ENCODE measurements at regions not wholly inside any gene's neighbourhood (a gene's known extent, or its start where the extent isn't known, plus 50 kb on each side); places are given as distances from the start of the nearest gene placed in this dataset.

GRCh38 chr3:5304789-5305683, 117.5 kb downstream of the EDEM1 start:
- DNase-seq, result peak; percentile 65

- no peak for DNase-seq
Measured at GRCh38 chr3:5305684-5305989, 118.1 kb downstream of the EDEM1 start.

DNA sequence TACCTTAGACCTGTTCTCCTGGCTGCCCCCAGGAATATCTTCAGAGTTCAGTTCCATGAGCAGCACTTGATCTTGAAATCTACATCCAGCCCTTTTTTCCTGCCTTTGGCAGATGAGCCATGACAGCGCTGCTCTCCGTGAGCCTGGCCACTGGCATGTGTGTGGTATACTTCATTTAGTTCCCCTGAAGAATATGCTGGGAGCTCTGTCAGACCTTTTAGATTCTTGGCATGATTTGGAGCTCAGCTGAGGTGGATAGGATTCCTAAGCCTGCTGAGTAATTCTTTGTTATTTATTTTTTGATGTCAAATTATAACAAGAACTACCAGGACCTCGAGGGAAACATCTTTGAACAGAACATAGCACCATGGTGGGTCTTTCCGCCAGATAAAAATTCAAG, 121.7 kb downstream of the EDEM1 start:
- DNase-seq, result no peak

DNA sequence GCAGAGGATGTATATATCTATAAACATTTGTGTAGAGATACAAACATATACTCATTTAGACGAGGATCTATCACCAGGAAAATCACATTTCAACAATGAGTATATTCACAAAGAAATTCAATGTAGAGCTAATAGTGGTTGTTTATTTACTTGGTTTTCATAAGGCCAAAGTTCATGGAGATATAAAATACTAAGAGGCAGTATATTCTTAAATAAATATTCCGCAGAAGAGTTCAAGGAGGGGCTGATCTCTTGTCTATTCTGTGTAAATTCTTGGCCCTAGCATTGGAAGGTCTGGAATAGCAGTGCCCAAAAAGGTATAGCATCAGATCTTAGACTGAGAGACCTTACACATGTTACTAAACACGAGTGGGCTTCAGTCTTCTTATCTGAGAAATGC, 122.1 kb downstream of the EDEM1 start:
- no peak for DNase-seq

GRCh38 chr3:5310509-5310908, 123.0 kb downstream of the EDEM1 start:
- DNase-seq, result no peak

DNA sequence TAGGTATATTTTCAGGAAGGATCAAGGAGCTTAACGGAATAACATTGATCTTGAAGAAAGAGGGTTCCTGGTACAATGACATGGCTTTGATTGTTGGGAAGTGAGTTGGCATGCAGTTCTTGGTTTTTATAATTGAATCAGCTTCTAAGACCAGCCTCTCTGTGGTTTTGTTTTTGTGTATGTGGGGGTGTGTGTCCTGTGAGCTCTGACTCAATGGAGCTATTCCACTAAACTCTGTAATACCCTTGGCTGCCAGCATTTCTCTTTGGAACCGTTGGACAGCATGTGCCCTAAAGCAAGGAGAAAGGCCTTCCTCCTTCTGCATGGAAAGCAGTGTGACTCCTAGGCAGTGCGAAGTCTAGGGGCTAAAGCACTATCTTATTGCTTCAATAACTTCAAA, 124.8 kb downstream of the EDEM1 start:
- no peak for DNase-seq

GRCh38 chr3:5314897-5315296, 127.4 kb downstream of the EDEM1 start:
- DNase-seq, result no peak

DNA sequence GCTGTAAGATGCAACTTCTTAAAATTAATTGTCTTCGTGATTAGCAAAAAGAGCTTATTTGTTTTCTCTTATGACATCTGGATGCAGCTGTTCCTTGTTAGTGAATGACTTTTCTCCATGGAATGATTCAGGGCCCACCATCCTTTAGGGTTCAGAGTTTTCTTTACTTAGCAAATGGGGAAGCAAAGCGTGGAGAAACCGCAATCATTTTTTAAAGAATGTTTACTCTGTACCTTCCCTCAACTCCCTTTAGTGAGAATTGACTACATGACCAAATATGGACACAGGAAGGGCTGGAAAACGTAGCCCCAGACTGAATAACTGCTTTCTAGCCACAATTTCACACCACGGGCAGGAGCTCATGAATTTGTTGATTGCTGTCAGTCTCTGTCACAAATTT, 130.1 kb downstream of the EDEM1 start:
- no peak for DNase-seq

DNA sequence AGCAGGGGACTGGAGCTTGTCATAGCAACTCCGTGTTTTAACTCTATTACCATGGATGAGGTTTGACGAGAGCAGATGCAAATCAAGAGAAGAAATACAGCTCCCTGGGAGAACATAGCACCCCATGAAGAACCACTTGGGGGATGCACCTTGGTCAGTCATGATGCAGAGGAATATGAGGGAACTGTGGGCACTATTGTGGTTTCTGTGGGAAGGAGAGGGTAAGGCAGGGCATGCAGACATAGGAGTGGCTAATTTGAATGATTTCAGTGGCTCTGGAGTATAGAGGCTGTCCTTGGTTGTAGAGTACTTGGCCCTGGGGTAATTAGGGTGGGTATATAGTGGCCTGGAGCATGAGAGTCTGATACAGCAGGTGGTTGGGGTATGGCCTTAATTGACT, 131.9 kb downstream of the EDEM1 start:
- DNase-seq, result no peak

- DNase-seq, result no peak
Measured at GRCh38 chr3:5321666-5322340, 134.3 kb downstream of the EDEM1 start.

- DNase-seq, result no peak
Measured at GRCh38 chr3:5324780-5325179, 137.3 kb downstream of the EDEM1 start.

- DNase-seq, result peak; percentile 59
Measured at GRCh38 chr3:5330152-5330810, 142.8 kb downstream of the EDEM1 start.

DNA sequence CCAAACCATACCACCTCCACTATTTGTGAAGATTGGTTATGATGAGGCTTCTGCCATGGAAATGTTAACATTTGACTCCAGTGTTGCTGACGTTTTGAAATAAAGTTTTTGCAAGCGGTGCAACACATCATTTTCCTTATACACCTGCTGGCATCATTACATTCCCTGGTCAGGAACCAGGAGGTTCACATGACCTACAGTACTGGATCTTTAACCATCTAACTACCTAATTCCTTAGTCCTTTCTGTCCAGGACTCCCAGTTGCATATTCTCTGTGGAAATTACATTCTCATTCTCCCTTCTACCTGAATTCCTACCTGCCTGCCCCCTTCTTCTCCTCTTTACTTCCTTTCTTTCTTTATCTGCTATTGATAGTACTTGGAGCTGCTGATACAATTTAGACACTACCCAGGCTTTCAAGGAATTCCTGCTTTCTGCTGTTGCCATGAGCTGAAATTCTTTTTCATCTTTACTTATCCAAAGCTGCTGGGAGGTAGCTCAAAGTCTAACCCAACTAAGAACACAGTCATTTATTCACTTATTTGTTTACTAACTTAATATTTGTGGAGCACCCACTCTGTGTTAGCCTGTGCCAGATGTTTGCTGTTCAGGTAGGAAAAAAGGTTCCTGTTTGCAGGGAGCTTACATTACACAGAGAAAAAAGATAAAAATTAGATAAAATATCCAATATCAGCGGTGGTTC, 144.2 kb downstream of the EDEM1 start:
- no peak for DNase-seq

GRCh38 chr3:5332270-5332956, 144.9 kb downstream of the EDEM1 start:
- DNase-seq, result no peak

- DNase-seq, result no peak
Measured at GRCh38 chr3:5339967-5340535, 152.5 kb downstream of the EDEM1 start.

- DNase-seq, result no peak
Measured at GRCh38 chr3:5341610-5342009, 154.1 kb downstream of the EDEM1 start.

DNA sequence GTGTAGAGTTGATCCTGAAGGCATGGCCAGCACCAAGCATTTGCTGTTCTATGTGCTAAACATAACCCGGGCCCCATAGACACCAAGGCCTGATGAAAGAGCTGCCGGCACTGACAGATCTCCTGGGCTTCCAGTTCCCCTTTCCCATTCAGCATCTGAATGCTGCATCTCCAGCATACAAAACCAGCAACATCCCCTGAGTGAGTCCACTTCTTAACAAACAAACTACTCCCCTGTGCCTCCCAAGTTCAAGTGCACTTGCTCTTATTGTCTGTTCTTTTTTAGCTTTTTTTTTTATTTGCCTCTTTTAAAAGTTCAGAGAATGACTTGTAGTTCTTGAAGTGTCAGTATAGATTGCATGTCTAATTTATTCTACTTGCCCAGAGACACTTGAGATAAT, 156.0 kb downstream of the EDEM1 start:
- no peak for DNase-seq

DNA sequence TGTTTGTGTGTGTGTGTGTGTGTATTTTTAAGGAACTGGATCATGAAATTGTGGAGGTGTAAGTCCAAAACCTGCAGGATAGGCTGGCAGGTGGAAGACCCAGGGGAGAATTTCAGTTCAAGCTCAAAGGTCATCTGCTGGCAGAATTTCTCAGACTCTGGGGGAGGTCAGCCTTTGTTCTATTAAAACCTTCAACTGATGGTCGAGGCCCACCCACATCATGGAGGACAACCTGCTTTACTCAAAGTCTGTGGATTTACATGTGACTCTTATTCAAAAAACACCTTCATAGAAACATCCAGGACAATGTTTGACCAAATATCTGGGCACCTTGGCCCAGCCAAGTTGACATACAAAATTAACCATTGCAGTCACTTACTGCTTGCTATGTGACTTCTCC, 157.2 kb downstream of the EDEM1 start:
- no peak for DNase-seq

- no peak for DNase-seq
Measured at GRCh38 chr3:5347486-5347885, 160.0 kb downstream of the EDEM1 start.

GRCh38 chr3:5348229-5348902, 160.9 kb downstream of the EDEM1 start:
- DNase-seq, result no peak

DNA sequence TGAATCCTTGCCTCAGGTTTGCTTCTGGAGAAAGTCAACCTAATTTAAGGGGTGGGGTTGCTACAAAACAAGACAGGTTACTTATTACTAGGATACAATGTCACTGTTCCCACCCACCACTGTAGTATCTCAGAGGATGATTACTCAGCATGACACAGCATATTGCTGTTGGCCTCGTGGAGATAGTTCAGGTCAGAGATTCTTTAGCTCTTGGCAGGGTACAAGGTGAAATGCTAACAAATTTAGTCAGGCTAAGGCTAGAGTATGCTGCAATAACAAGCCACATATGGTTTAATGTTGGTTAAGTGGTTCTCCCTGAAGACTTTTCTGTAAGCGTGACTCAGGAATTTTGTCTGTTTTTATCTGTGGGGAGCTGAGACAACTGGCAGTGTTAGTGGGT, 161.8 kb downstream of the EDEM1 start:
- DNase-seq, result no peak

DNA sequence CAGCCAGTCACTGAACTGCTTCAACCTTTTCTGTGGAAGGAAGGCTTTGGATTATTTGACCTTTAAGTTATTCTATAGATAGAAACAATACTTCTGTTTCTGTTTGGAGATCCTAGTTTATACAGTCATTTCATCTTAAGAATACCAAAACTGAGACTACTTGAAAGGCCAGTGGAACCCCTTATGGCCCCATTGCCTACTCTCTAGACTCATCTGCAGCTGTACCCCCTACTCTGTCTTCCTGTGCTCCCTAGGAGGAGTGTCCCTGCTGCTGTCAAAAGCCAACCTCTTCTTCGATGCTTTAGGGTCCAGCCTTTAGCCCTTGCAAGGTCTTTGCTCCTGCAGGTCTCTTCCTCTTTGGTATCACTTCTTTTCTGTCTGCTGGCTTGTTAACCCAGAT, 169.6 kb downstream of the EDEM1 start:
- DNase-seq, result no peak

Measured in activated CD4-positive, alpha-beta T cell treated with anti-CD3 and anti-CD28 coated beads for 48 hours (primary cell).